H1 (cell line): ENCODE measurements at regions not wholly inside any gene's neighbourhood (a gene's known extent, or its start where the extent isn't known, plus 50 kb on each side); places are given as distances from the start of the nearest gene placed in this dataset.

Experiments used
- BACH1 ChIP-seq: IDR thresholded peaks from 2 replicates; pipeline ENCODE4 v1.6.1; 2012; ENCODE audit warnings: low read length, improper control_type of control experiment
- CBX5 ChIP-seq: fragments of 300-800, 300-1000 bp; sonication (generic); IDR thresholded peaks from 2 replicates; pipeline ENCODE4 v1.7.1; 2016; ENCODE audit warnings: antibody characterized with exemption, low read length, low read depth
- FOSL1 ChIP-seq: IDR thresholded peaks from 2 replicates; pipeline ENCODE4 v1.6.1; 2011; ENCODE audit warnings: mild to moderate bottlenecking, low read depth, low read length, moderate library complexity; ENCODE audit not compliant: insufficient read depth
- KDM4A ChIP-seq: IDR thresholded peaks from one replicate; pipeline ENCODE4 v1.7.1; 2012; ENCODE audit warnings: low read depth, mild to moderate bottlenecking, moderate library complexity, low read length, inconsistent platforms; ENCODE audit not compliant: severe bottlenecking
- MAX ChIP-seq: IDR thresholded peaks from 2 replicates; pipeline ENCODE4 v1.6.1; 2012; ENCODE audit warnings: inconsistent platforms
- POLR2A ChIP-seq, 2 experiments: IDR thresholded peaks; 1 replicate in 1 of 2; 2 replicates in 1 of 2; pipeline ENCODE4 v1.6.1; 2011; ENCODE audit warnings: low read depth in 2 of 2, low read length in 2 of 2, mild to moderate bottlenecking in 2 of 2; ENCODE audit errors: control extremely low read depth in 1 of 2
- SP4 ChIP-seq: IDR thresholded peaks from 2 replicates; pipeline ENCODE4 v1.6.1; 2012; ENCODE audit warnings: low read length, inconsistent platforms
- ZNF274 ChIP-seq: IDR thresholded peaks from 2 replicates; pipeline ENCODE4 v1.7.0; 2012; ENCODE audit warnings: low read length, borderline replicate concordance; ENCODE audit errors: extremely low read depth

GRCh38 chr2:217562871-217563480, 439.8 kb downstream of the TNS1 start (continued):
- TF ChIP-seq FOSL1 (no peak), CBX5 (no peak), MAX (no peak), SP4 (no peak), BACH1 (no peak), ZNF274 (no peak), KDM4A (no peak), POLR2A (IDR thresholded peaks at IDR 0.05; ENCODE audit: control extremely low read depth in 1 of 2, low read depth in 2 of 2, low read length in 2 of 2) (no peak)
